ENCODE measurements at regions not wholly inside any gene's neighbourhood (a gene's known extent, or its start where the extent isn't known, plus 50 kb on each side); places are given as distances from the start of the nearest gene placed in this dataset.

GRCh38 chr19:30227661-30228112 lies 144.5 kb upstream of the ZNF536 start:
- no peak overlapping the region for H3K27ac ChIP-seq (ENCODE audit: low read depth in 1 of 2, low read length in 2 of 2)
- DNase-seq (ENCODE audit: low spot score), result peak; percentile 47
- peaks cover 13 to 32% (median 25%) of the 10 kb centered on the region in 4 donors for H3K4me1 ChIP-seq (ENCODE audit: control insufficient read depth in 4 of 4, insufficient read depth in 4 of 4, low read length in 3 of 4)
- H3K9me3 ChIP-seq (ENCODE audit: control insufficient read depth in 4 of 4, low read length in 3 of 4), result no peaks in the 10 kb centered on the region
- no peaks in the 10 kb centered on the region for H3K36me3 ChIP-seq (ENCODE audit: control insufficient read depth in 4 of 4, insufficient read depth in 3 of 4, low read depth in 1 of 4, low read length in 3 of 4)
- under 1% methylated on average over 57 of the region's 57 CpGs for WGBS
- no peak overlapping the region for H3K9ac ChIP-seq (ENCODE audit: low read depth in 1 of 2, low read length in 2 of 2)
- peak overlapping the region in 2 of 3 donors; percentile 54 to 70 for H3K4me3 ChIP-seq (ENCODE audit: low read depth in 1 of 3, low read length in 3 of 3)
- H3K27me3 ChIP-seq (ENCODE audit: control insufficient read depth in 4 of 4, insufficient read depth in 4 of 4, low read length in 3 of 4), result peaks cover 0 to 10% (median 5%) of the 10 kb centered on the region in 4 donors
- TF ChIP-seq, protein P1, sequence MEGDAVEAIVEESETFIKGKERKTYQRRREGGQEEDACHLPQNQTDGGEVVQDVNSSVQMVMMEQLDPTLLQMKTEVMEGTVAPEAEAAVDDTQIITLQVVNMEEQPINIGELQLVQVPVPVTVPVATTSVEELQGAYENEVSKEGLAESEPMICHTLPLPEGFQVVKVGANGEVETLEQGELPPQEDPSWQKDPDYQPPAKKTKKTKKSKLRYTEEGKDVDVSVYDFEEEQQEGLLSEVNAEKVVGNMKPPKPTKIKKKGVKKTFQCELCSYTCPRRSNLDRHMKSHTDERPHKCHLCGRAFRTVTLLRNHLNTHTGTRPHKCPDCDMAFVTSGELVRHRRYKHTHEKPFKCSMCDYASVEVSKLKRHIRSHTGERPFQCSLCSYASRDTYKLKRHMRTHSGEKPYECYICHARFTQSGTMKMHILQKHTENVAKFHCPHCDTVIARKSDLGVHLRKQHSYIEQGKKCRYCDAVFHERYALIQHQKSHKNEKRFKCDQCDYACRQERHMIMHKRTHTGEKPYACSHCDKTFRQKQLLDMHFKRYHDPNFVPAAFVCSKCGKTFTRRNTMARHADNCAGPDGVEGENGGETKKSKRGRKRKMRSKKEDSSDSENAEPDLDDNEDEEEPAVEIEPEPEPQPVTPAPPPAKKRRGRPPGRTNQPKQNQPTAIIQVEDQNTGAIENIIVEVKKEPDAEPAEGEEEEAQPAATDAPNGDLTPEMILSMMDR (IDR thresholded peaks at IDR 0.05; ENCODE audit: low read depth, low read length, missing input control), result peak; percentile 48
- TF ChIP-seq RXRA (IDR thresholded peaks at IDR 0.05) (no peak), HNF4G (IDR thresholded peaks at IDR 0.05) (no peak), TAF1 (conservative IDR thresholded peaks at IDR 0.05) (no peak), FOXA1 (IDR thresholded peaks at IDR 0.05) (no peak), MAX (IDR thresholded peaks at IDR 0.05) (no peak), RAD21 (IDR thresholded peaks at IDR 0.05) (peak; percentile 16 to 37), SP1 (IDR thresholded peaks at IDR 0.05) (no peak), JUND (IDR thresholded peaks at IDR 0.05) (no peak), ATF3 (IDR thresholded peaks at IDR 0.05) (no peak), EGR1 (IDR thresholded peaks at IDR 0.05; ENCODE audit: low read depth in 2 of 2) (no peak), FOXA2 (IDR thresholded peaks at IDR 0.05) (no peak)
- TF ChIP-seq, protein P2, sequence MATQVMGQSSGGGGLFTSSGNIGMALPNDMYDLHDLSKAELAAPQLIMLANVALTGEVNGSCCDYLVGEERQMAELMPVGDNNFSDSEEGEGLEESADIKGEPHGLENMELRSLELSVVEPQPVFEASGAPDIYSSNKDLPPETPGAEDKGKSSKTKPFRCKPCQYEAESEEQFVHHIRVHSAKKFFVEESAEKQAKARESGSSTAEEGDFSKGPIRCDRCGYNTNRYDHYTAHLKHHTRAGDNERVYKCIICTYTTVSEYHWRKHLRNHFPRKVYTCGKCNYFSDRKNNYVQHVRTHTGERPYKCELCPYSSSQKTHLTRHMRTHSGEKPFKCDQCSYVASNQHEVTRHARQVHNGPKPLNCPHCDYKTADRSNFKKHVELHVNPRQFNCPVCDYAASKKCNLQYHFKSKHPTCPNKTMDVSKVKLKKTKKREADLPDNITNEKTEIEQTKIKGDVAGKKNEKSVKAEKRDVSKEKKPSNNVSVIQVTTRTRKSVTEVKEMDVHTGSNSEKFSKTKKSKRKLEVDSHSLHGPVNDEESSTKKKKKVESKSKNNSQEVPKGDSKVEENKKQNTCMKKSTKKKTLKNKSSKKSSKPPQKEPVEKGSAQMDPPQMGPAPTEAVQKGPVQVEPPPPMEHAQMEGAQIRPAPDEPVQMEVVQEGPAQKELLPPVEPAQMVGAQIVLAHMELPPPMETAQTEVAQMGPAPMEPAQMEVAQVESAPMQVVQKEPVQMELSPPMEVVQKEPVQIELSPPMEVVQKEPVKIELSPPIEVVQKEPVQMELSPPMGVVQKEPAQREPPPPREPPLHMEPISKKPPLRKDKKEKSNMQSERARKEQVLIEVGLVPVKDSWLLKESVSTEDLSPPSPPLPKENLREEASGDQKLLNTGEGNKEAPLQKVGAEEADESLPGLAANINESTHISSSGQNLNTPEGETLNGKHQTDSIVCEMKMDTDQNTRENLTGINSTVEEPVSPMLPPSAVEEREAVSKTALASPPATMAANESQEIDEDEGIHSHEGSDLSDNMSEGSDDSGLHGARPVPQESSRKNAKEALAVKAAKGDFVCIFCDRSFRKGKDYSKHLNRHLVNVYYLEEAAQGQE (IDR thresholded peaks at IDR 0.05), result no peak
- TF ChIP-seq, protein P3, sequence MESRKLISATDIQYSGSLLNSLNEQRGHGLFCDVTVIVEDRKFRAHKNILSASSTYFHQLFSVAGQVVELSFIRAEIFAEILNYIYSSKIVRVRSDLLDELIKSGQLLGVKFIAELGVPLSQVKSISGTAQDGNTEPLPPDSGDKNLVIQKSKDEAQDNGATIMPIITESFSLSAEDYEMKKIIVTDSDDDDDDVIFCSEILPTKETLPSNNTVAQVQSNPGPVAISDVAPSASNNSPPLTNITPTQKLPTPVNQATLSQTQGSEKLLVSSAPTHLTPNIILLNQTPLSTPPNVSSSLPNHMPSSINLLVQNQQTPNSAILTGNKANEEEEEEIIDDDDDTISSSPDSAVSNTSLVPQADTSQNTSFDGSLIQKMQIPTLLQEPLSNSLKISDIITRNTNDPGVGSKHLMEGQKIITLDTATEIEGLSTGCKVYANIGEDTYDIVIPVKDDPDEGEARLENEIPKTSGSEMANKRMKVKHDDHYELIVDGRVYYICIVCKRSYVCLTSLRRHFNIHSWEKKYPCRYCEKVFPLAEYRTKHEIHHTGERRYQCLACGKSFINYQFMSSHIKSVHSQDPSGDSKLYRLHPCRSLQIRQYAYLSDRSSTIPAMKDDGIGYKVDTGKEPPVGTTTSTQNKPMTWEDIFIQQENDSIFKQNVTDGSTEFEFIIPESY (IDR thresholded peaks at IDR 0.05), result no peak

GRCh38 chr19:30228113-30228834 lies 143.9 kb upstream of the ZNF536 start:
- Histone ChIP-seq H3K4me1 (ENCODE audit: control insufficient read depth in 4 of 4, insufficient read depth in 4 of 4, low read length in 3 of 4) (peaks cover 13 to 32% (median 25%) of the 10 kb centered on the region in 4 donors), H3K4me3 (ENCODE audit: low read depth in 1 of 3, low read length in 3 of 3) (peak overlapping the region in 1 of 3 donors; percentile 70), H3K27me3 (ENCODE audit: control insufficient read depth in 4 of 4, insufficient read depth in 4 of 4, low read length in 3 of 4) (peaks cover 0 to 12% (median 4%) of the 10 kb centered on the region in 4 donors), H3K36me3 (ENCODE audit: control insufficient read depth in 4 of 4, insufficient read depth in 3 of 4, low read depth in 1 of 4, low read length in 3 of 4) (no peaks in the 10 kb centered on the region), H3K9ac (ENCODE audit: low read depth in 1 of 2, low read length in 2 of 2) (no peak overlapping the region), H3K27ac (ENCODE audit: low read depth in 1 of 2, low read length in 2 of 2) (no peak overlapping the region), H3K9me3 (ENCODE audit: control insufficient read depth in 4 of 4, low read length in 3 of 4) (no peaks in the 10 kb centered on the region)
- DNase-seq (ENCODE audit: low spot score), result no peak
- TF ChIP-seq MAX (IDR thresholded peaks at IDR 0.05), result no peak
- TF ChIP-seq JUND (IDR thresholded peaks at IDR 0.05), result no peak
- no peak for TF ChIP-seq FOXA2 (IDR thresholded peaks at IDR 0.05)
- no peak for TF ChIP-seq YY1 (IDR thresholded peaks at IDR 0.05)
- no peak for TF ChIP-seq TAF1 (conservative IDR thresholded peaks at IDR 0.05)
- no peak for TF ChIP-seq HNF4A (conservative IDR thresholded peaks at IDR 0.05)
- 2% methylated on average over 62 of the region's 62 CpGs for WGBS

Data from liver (tissue), 8 donors.